K562 (cell line): ENCODE measurements at regions not wholly inside any gene's neighbourhood (a gene's known extent, or its start where the extent isn't known, plus 50 kb on each side); places are given as distances from the start of the nearest gene placed in this dataset.

ENCODE experiments used
- ATAC-seq: fragments of 200-7000 bp; cut with Tn5 transposase; 3 replicates; pipeline ENCODE4 v1.9.1; 2020; ENCODE audit warnings: moderate library complexity
- BruUV-seq: library from RNA; stranded (reverse); fragments of 400-500 nt; replicated peaks from 2 replicates; lab custom pipeline; 2021; lab: Mats Ljungman, UMichigan
- CTCF ChIA-PET: fragments of 300-600 bp; formaldehyde crosslinking; extraction: SDS; loops from one replicate; lab custom pipeline; 2021; ENCODE audit warnings: low intra/inter-chr PET ratio; lab: Yijun Ruan, JAX
- POLR2A ChIA-PET: fragments of 300-600, 350-650 bp; sonication (Branson Sonifier 250); formaldehyde crosslinking; extraction: SDS; loops from one replicate; lab custom pipeline; 2021; ENCODE audit warnings: antibody characterized with exemption, inconsistent platforms; lab: Yijun Ruan, JAX
- DNase-seq, 4 experiments: peaks; one replicate each; pipeline versions ENCODE4 v3.0.0 to v3.0.0-alpha.2; 2011 to 2018; ENCODE audit warnings: low spot score in 3 of 4, mixed read lengths in 3 of 4; ENCODE audit errors: extremely low read depth in 1 of 4
- FAIRE-seq: peaks from 2 replicates; lab custom pipeline; 2011; peaks lifted over from hg19 to GRCh38; lab: Jason Lieb, UNC
- H2AFZ ChIP-seq: 2 replicates; pipeline ENCODE4 v1.6.0; 2011; ENCODE audit warnings: low read depth, low read length, control low read depth, inconsistent platforms
- H3K27ac ChIP-seq: fragments of 200-600 bp; 3 replicates; pipeline ENCODE4 v1.8.0; 2011; ENCODE audit warnings: low read depth, mild to moderate bottlenecking, control low read depth, inconsistent platforms, low read length, moderate library complexity, mixed read lengths; ENCODE audit errors: extremely low read depth
- H3K27me3 ChIP-seq, 2 experiments: fragments of 300-600 bp in 1 of 2; 2 replicates in 1 of 2; 3 replicates in 1 of 2; pipeline versions ENCODE4 v1.6.0 to v1.8.0; 2011; ENCODE audit warnings: inconsistent platforms in 2 of 2, low read length in 2 of 2, mild to moderate bottlenecking in 1 of 2, mixed read lengths in 1 of 2, moderate library complexity in 1 of 2; ENCODE audit not compliant: control insufficient read depth in 2 of 2, insufficient read depth in 2 of 2
- H3K36me3 ChIP-seq: fragments of 300-600 bp; 3 replicates; pipeline ENCODE4 v1.8.0; 2011; ENCODE audit warnings: mild to moderate bottlenecking, low read length, inconsistent platforms; ENCODE audit not compliant: control insufficient read depth, insufficient read depth
- H3K4me1 ChIP-seq, 2 experiments: fragments of 200-600 bp in 1 of 2; replicated peaks in 1 of 2; 2 replicates in 1 of 2; 3 replicates in 1 of 2; pipeline versions ENCODE4 v1.5.1 to v1.8.0; 2011; ENCODE audit warnings: inconsistent platforms in 2 of 2, low read length in 2 of 2, mild to moderate bottlenecking in 1 of 2, mixed read lengths in 1 of 2, moderate library complexity in 1 of 2; ENCODE audit not compliant: control insufficient read depth in 2 of 2, insufficient read depth in 2 of 2
- H3K4me2 ChIP-seq: 2 replicates; pipeline ENCODE4 v1.6.1; 2011; ENCODE audit warnings: low read length, control low read depth, inconsistent platforms, mixed read lengths; ENCODE audit not compliant: insufficient read depth
- H3K4me3 ChIP-seq: fragments of 200-600 bp; sonication (generic), shearing (Covaris generic); 2 replicates; pipeline ENCODE4 v1.5.1; 2016; ENCODE audit warnings: control low read depth, inconsistent platforms
- H3K79me2 ChIP-seq: fragments of 200-600 bp; 3 replicates; pipeline ENCODE4 v1.8.0; 2011; ENCODE audit warnings: low read length, inconsistent platforms; ENCODE audit not compliant: control insufficient read depth, insufficient read depth
- H3K9ac ChIP-seq, 2 experiments: 2 replicates each; pipeline versions ENCODE4 v1.6.0 to v1.6.1; 2011; ENCODE audit warnings: low read depth in 2 of 2, low read length in 2 of 2, control low read depth in 1 of 2, inconsistent platforms in 1 of 2, mild to moderate bottlenecking in 1 of 2, mixed read lengths in 1 of 2; ENCODE audit not compliant: insufficient read depth in 1 of 2
- H3K9me1 ChIP-seq: one replicate; pipeline ENCODE4 v1.6.0; 2011; ENCODE audit warnings: inconsistent platforms, mild to moderate bottlenecking, low read length, moderate library complexity; ENCODE audit not compliant: control insufficient read depth, insufficient read depth
- H3K9me3 ChIP-seq: replicated peaks from 2 replicates; pipeline ENCODE4 v1.5.1; 2011; ENCODE audit warnings: low read depth, low read length, inconsistent platforms; ENCODE audit not compliant: control insufficient read depth, insufficient read depth
- H4K20me1 ChIP-seq: replicated peaks from 2 replicates; pipeline ENCODE4 v1.6.1; 2011; ENCODE audit warnings: low read length, inconsistent platforms, mixed read lengths; ENCODE audit not compliant: control insufficient read depth, insufficient read depth
- CBX2 ChIP-seq: fragments of 200-600 bp; sonication (generic); IDR thresholded peaks from one replicate; pipeline ENCODE4 v1.6.1; 2012; ENCODE audit warnings: mild to moderate bottlenecking, low read length, inconsistent platforms; ENCODE audit not compliant: insufficient read depth, poor library complexity, severe bottlenecking
- CBX3 ChIP-seq, 2 experiments: IDR thresholded peaks; 1 replicate in 1 of 2; 2 replicates in 1 of 2; pipeline ENCODE4 v1.6.1; 2012; ENCODE audit warnings: inconsistent platforms in 2 of 2, low read length in 2 of 2, borderline replicate concordance in 1 of 2, control low read depth in 1 of 2
- MCM2 ChIP-seq: fragments of 450-650 bp; IDR thresholded peaks from 2 replicates; pipeline ENCODE4 v1.6.1; 2017; ENCODE audit warnings: low read depth, mild to moderate bottlenecking
- MECOM ChIP-seq: fragments of 250-450 bp; sonication (Bioruptor Pico); IDR thresholded peaks from 2 replicates; pipeline ENCODE4 v1.8.0; 2022; ENCODE audit warnings: inconsistent platforms
- MITF ChIP-seq: IDR thresholded peaks from 2 replicates; pipeline ENCODE4 v1.6.1; 2014; ENCODE audit warnings: antibody characterized with exemption
- NFE2L1 ChIP-seq: fragments of 450-650 bp; IDR thresholded peaks from 2 replicates; pipeline ENCODE4 v1.6.1; 2016; ENCODE audit warnings: missing genetic modification characterization, low read depth, mild to moderate bottlenecking, missing compliant biosample characterization, moderate library complexity, borderline replicate concordance
- POLR3G ChIP-seq: IDR thresholded peaks from 2 replicates; pipeline ENCODE4 v1.6.1; 2011; ENCODE audit not compliant: insufficient read length, insufficient replicate concordance; ENCODE audit errors: extremely low read depth
- RBM17 ChIP-seq: fragments of 200-400 bp; formaldehyde crosslinking; IDR thresholded peaks from 2 replicates; pipeline ENCODE4 v1.6.1; 2017; ENCODE audit warnings: low read depth, mild to moderate bottlenecking, low read length, borderline replicate concordance
- RNF2 ChIP-seq: sonication (generic); IDR thresholded peaks from 2 replicates; pipeline ENCODE4 v1.6.1; 2016
- SRSF9 ChIP-seq: fragments of 200-400 bp; formaldehyde crosslinking; IDR thresholded peaks from 2 replicates; pipeline ENCODE4 v1.6.1; 2017; ENCODE audit warnings: low read depth, low read length, borderline replicate concordance
- ZNF311 ChIP-seq: fragments of 250-450 bp; sonication (Bioruptor Pico); IDR thresholded peaks from 2 replicates; pipeline ENCODE4 v1.4.0; 2020; ENCODE audit warnings: mild to moderate bottlenecking, moderate library complexity
- WGBS: fragments of 100-300 bp; shearing (Covaris generic); methylation state at CpG from one replicate; pipeline ENCODE4 v1.1.6; 2016; ENCODE audit warnings: low coverage, mixed read lengths; ENCODE audit not compliant: insufficient coverage; ENCODE audit errors: missing lambda C conversion rate; 5-methylcytosine and 5-hydroxymethylcytosine counted together
- in situ Hi-C: fragments of 300-500 bp; cut with MboI; formaldehyde crosslinking; loops from 4 replicates; pipeline ENCODE4 v1.15.0; 2018; ENCODE audit warnings: inconsistent platforms, mixed read lengths
- intact Hi-C: fragments of 100-400 bp; cut with micrococcal nuclease; formaldehyde crosslinking; loops from 2 replicates; pipeline ENCODE4 v1.14.2; 2022
- TF ChIP-seq, protein P1 (sequence below), 2 experiments: IDR thresholded peaks in 1 of 2; conservative IDR thresholded peaks in 1 of 2; 2 replicates each; pipeline ENCODE4 v1.6.1; 2016; ENCODE audit warnings: low read depth in 2 of 2, mild to moderate bottlenecking in 1 of 2, missing compliant biosample characterization in 1 of 2, missing genetic modification characterization in 1 of 2, moderate library complexity in 1 of 2
- TF ChIP-seq, protein P2 (sequence below): sonication (generic); formaldehyde crosslinking; IDR thresholded peaks from 2 replicates; pipeline ENCODE4 v1.9.0; 2022; ENCODE audit warnings: mild to moderate bottlenecking, missing genetic modification reagents

DNA sequence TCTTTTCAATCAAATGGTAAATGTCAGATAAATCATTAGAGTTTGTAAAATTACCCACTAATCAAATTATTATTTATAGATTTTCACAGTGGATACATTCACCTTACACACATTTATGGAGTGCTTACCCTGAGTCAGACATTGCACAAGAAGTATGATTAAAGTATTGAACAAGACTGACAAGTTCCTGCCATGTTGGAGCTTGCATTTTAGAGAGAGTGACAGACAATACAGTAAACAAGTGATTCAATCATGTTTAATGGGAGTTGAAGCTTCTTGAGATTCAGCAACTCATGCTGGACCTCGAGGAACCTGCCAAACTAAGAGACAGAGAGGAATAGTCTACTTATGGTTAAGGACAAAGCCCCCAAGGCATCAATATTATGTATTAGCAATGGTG is 487.8 kb downstream of the PCDH17 start:
- DNase-seq = no peak
- H3K36me3 ChIP-seq = no peaks in the 10 kb centered on the region
- in situ Hi-C loops (no loop called here), intact Hi-C loops (no loop called here)
- ChIA-PET CTCF (no interaction called here), POLR2A (no interaction called here)
- H2AFZ ChIP-seq = no peak overlapping the region
- no peaks in the 10 kb centered on the region for H3K79me2 ChIP-seq
- H3K9me3 ChIP-seq = no peaks in the 10 kb centered on the region
- WGBS = 0% methylated on average over 1 of the region's 1 CpG
- BruUV-seq = no TSS peak
- no peaks in the 10 kb centered on the region for H3K9me1 ChIP-seq
- no peak for ATAC-seq
- H3K9ac ChIP-seq = no peak overlapping the region
- no peaks in the 10 kb centered on the region for H3K27me3 ChIP-seq
- no peaks in the 10 kb centered on the region for H4K20me1 ChIP-seq
- no peak for FAIRE-seq
- no peak overlapping the region for H3K4me3 ChIP-seq
- no peaks in the 10 kb centered on the region for H3K4me1 ChIP-seq
- no peak overlapping the region for H3K27ac ChIP-seq
- no peak overlapping the region for H3K4me2 ChIP-seq
- TF ChIP-seq MECOM (CRISPR knock-in tag) (no peak), MCM2 (no peak), MITF (no peak), SRSF9 (no peak), ZNF311 (CRISPR knock-in tag) (no peak), RNF2 (no peak), RBM17 (no peak), NFE2L1 (tag) (no peak), POLR3G (no peak), CBX3 (IDR thresholded peaks at IDR 0.05; ENCODE audit: borderline replicate concordance in 1 of 2, low read length in 2 of 2) (no peak), CBX2 (no peak)
- TF ChIP-seq, protein P1, sequence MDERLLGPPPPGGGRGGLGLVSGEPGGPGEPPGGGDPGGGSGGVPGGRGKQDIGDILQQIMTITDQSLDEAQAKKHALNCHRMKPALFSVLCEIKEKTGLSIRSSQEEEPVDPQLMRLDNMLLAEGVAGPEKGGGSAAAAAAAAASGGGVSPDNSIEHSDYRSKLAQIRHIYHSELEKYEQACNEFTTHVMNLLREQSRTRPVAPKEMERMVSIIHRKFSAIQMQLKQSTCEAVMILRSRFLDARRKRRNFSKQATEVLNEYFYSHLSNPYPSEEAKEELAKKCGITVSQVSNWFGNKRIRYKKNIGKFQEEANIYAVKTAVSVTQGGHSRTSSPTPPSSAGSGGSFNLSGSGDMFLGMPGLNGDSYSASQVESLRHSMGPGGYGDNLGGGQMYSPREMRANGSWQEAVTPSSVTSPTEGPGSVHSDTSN (CRISPR knock-in tag; IDR thresholded peaks at IDR 0.05; ENCODE audit: low read depth) = no peak
- TF ChIP-seq, protein P1 (tag; conservative IDR thresholded peaks at IDR 0.05; ENCODE audit: low read depth) = no peak
- TF ChIP-seq, protein P2, sequence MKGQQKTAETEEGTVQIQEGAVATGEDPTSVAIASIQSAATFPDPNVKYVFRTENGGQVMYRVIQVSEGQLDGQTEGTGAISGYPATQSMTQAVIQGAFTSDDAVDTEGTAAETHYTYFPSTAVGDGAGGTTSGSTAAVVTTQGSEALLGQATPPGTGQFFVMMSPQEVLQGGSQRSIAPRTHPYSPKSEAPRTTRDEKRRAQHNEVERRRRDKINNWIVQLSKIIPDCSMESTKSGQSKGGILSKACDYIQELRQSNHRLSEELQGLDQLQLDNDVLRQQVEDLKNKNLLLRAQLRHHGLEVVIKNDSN (CRISPR knock-in tag) = no peak
